ENCODE measurements at regions not wholly inside any gene's neighbourhood (a gene's known extent, or its start where the extent isn't known, plus 50 kb on each side); places are given as distances from the start of the nearest gene placed in this dataset.

DNA sequence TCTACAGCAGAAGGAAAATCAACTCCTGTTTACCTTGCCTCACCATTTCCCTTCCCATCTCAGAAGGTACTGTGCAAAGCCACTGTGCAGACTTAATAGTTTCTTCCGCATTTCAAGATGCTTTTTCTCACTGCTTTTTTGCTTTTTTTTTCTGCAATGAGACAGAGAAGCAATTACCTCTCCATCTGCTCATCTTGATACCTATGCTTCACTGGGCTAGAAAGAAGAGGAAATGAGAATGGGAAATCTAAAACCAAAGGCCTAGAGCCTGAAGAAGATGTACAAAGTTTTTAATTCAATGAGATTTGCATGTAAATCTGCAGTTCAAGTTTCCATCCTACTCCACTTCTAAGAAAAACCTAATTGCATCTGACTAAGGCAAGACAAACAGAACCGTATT, 238.1 kb upstream of the SETMAR start:
- Histone ChIP-seq H3K9ac (no peak overlapping the region), H3K36me3 (replicated peaks in 1 of 2; ENCODE audit: control insufficient read depth in 1 of 2, insufficient read depth in 2 of 2, low read length in 1 of 2) (no peaks in the 10 kb centered on the region), H3K79me2 (ENCODE audit: insufficient read depth) (no peaks in the 10 kb centered on the region), H3K4me3 (ENCODE audit: low read depth in 2 of 2, low read length in 1 of 2) (no peak overlapping the region), H2AFZ (ENCODE audit: low read depth) (no peak overlapping the region), H3K27me3 (ENCODE audit: insufficient read depth) (no peaks in the 10 kb centered on the region), H4K20me1 (ENCODE audit: insufficient read depth) (no peaks in the 10 kb centered on the region), H3K4me1 (ENCODE audit: control insufficient read depth in 1 of 2, insufficient read depth in 2 of 2, low read depth in 1 of 2, low read length in 1 of 2) (no peaks in the 10 kb centered on the region), H3K27ac (ENCODE audit: low read depth in 2 of 2, low read length in 1 of 2) (no peak overlapping the region), H3K9me3 (no peaks in the 10 kb centered on the region), H3K9me2 (no peaks in the 10 kb centered on the region), H3K4me2 (no peak overlapping the region), H3F3A (replicated peaks; ENCODE audit: insufficient read depth) (no peaks in the 10 kb centered on the region)
- ChIA-PET CTCF (no interaction called here), POLR2A (no interaction called here)
- 30% methylated on average over 2 of the region's 2 CpGs for WGBS (ENCODE audit: low lambda C conversion rate)
- TF ChIP-seq, protein P1, sequence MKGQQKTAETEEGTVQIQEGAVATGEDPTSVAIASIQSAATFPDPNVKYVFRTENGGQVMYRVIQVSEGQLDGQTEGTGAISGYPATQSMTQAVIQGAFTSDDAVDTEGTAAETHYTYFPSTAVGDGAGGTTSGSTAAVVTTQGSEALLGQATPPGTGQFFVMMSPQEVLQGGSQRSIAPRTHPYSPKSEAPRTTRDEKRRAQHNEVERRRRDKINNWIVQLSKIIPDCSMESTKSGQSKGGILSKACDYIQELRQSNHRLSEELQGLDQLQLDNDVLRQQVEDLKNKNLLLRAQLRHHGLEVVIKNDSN (IDR thresholded peaks at IDR 0.05; ENCODE audit: borderline replicate concordance, low read depth) = no peak
- no peak for DNase-seq

DNA sequence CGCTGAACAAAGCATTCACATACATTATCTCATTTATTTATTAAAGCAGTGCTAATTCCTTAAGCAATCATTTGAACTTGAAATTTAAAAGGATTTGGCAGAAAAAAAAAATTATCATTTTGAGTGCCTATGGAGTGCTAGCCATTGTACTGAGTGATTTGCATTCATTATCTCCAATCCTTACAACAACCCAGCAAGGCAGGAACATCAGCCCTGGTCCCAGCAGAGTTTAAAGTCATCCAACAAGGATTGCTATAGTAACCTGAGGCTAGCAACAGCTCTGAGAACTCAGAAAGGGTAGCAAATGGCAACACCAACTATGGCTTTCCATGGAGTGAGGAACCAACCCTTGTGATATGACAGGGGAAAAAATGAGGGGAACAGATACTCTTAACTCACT, 237.6 kb upstream of the SETMAR start:
- H3K4me3 ChIP-seq (ENCODE audit: low read depth in 2 of 2, low read length in 1 of 2) = no peak overlapping the region
- no peaks in the 10 kb centered on the region for H3K9me2 ChIP-seq
- no peaks in the 10 kb centered on the region for H3F3A ChIP-seq (replicated peaks; ENCODE audit: insufficient read depth)
- no peak overlapping the region for H3K27ac ChIP-seq (ENCODE audit: low read depth in 2 of 2, low read length in 1 of 2)
- no peak for DNase-seq
- 30% methylated on average over 1 of the region's 1 CpG for WGBS (ENCODE audit: low lambda C conversion rate)
- H4K20me1 ChIP-seq (ENCODE audit: insufficient read depth) = no peaks in the 10 kb centered on the region
- no peak overlapping the region for H3K9ac ChIP-seq
- no peaks in the 10 kb centered on the region for H3K27me3 ChIP-seq (ENCODE audit: insufficient read depth)
- no peaks in the 10 kb centered on the region for H3K9me3 ChIP-seq
- CTCF ChIA-PET = no interaction called here
- no peak overlapping the region for H2AFZ ChIP-seq (ENCODE audit: low read depth)
- TF ChIP-seq GABPA (IDR thresholded peaks at IDR 0.05; ENCODE audit: low read depth) (no peak), TAF1 (IDR thresholded peaks at IDR 0.05; ENCODE audit: borderline replicate concordance, low read depth, low read length) (no peak), YY1 (IDR thresholded peaks at IDR 0.05; ENCODE audit: low read depth) (no peak), FOSL2 (IDR thresholded peaks at IDR 0.05; ENCODE audit: borderline replicate concordance, low read depth) (no peak), RAD21 (IDR thresholded peaks at IDR 0.05; ENCODE audit: low read length) (no peak)
- TF ChIP-seq, protein P2, sequence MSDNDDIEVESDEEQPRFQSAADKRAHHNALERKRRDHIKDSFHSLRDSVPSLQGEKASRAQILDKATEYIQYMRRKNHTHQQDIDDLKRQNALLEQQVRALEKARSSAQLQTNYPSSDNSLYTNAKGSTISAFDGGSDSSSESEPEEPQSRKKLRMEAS (IDR thresholded peaks at IDR 0.05; ENCODE audit: low read depth) = no peak
- no peaks in the 10 kb centered on the region for H3K4me1 ChIP-seq (ENCODE audit: control insufficient read depth in 1 of 2, insufficient read depth in 2 of 2, low read depth in 1 of 2, low read length in 1 of 2)
- no peaks in the 10 kb centered on the region for H3K36me3 ChIP-seq (replicated peaks in 1 of 2; ENCODE audit: control insufficient read depth in 1 of 2, insufficient read depth in 2 of 2, low read length in 1 of 2)
- H3K79me2 ChIP-seq (ENCODE audit: insufficient read depth) = no peaks in the 10 kb centered on the region
- POLR2A ChIA-PET = no interaction called here
- no peak overlapping the region for H3K4me2 ChIP-seq

DNA sequence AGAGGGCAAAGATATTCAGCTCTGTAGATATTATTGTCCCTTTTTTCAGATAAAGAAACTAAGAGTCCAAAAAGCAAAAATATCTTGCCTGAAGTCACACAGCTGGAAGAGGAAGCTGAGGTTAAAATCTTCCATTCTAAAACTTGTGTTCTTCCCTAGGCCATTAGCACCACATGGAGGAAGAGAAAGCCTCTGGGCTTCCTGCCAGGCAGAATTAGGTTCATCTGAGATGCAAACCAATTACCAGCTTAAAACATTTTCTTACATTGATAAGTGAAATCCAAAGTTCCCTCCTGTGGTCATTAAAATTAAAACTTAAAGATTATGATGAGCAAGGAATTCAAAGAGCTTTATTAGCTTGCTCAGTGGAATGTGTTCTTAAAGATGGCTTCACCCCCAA, 235.3 kb upstream of the SETMAR start:
- H4K20me1 ChIP-seq (ENCODE audit: insufficient read depth) = no peaks in the 10 kb centered on the region
- no peak overlapping the region for H3K27ac ChIP-seq (ENCODE audit: low read depth in 2 of 2, low read length in 1 of 2)
- no peak overlapping the region for H3K9ac ChIP-seq
- ChIA-PET POLR2A (no interaction called here), CTCF (interaction anchor here (1.7 kb wide), 1 partner anchor 70 kb away, joined by 3 read pairs; no protein-coding TSS in a partner anchor)
- no peaks in the 10 kb centered on the region for H3K27me3 ChIP-seq (ENCODE audit: insufficient read depth)
- no peaks in the 10 kb centered on the region for H3K4me1 ChIP-seq (ENCODE audit: control insufficient read depth in 1 of 2, insufficient read depth in 2 of 2, low read depth in 1 of 2, low read length in 1 of 2)
- no peak for TF ChIP-seq RFX5 (IDR thresholded peaks at IDR 0.05; ENCODE audit: low read length)
- TF ChIP-seq SIN3A (IDR thresholded peaks at IDR 0.05; ENCODE audit: borderline replicate concordance, low read depth, low read length) = no peak
- no peak overlapping the region for H3K4me3 ChIP-seq (ENCODE audit: low read depth in 2 of 2, low read length in 1 of 2)
- no peak for DNase-seq
- no peaks in the 10 kb centered on the region for H3F3A ChIP-seq (replicated peaks; ENCODE audit: insufficient read depth)
- H3K79me2 ChIP-seq (ENCODE audit: insufficient read depth) = no peaks in the 10 kb centered on the region
- H3K4me2 ChIP-seq = no peak overlapping the region
- H3K9me2 ChIP-seq = no peaks in the 10 kb centered on the region
- no peaks in the 10 kb centered on the region for H3K36me3 ChIP-seq (replicated peaks in 1 of 2; ENCODE audit: control insufficient read depth in 1 of 2, insufficient read depth in 2 of 2, low read length in 1 of 2)
- no peaks in the 10 kb centered on the region for H3K9me3 ChIP-seq
- H2AFZ ChIP-seq (ENCODE audit: low read depth) = no peak overlapping the region
